ENCODE measurements at regions not wholly inside any gene's neighbourhood (a gene's known extent, or its start where the extent isn't known, plus 50 kb on each side); places are given as distances from the start of the nearest gene placed in this dataset.
"Not testable (repeated sequence)": the region's sequence is repeated elsewhere in the genome, so short reads cannot be mapped to it uniquely, and the experiment has no call there.

DNA sequence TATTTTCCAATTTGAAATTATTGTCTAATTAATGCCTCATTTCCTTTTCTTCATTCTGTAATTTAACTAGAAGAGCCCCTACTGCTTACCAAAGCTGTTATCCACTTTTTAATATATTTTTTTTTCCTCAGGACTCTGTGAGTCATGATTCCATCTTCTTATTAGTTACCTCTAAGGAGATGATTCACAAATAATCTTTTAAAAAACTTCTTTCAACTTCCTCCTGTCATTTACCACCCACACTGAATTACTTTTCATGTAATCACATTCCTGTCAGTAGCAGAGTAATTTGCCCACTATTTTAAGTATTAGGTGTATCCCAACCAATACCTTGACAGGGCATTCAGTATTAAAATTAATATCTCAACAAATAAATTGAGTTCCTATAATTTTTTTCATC lies 470.9 kb upstream of the ADGRL3 start:
- H3K36me3 Mint-ChIP-seq (ENCODE audit: unreplicated experiment), result no peaks in the 10 kb centered on the region
- no peak overlapping the region for H3K27ac Mint-ChIP-seq (ENCODE audit: unreplicated experiment)
- H3K9me3 Mint-ChIP-seq (ENCODE audit: unreplicated experiment), result peaks cover 16% of the 10 kb centered on the region
- H3K27me3 Mint-ChIP-seq (ENCODE audit: unreplicated experiment), result no peaks in the 10 kb centered on the region
- no peak overlapping the region for H3K4me3 Mint-ChIP-seq (ENCODE audit: unreplicated experiment)
- DNase-seq (ENCODE audit: extremely low spot score, unreplicated experiment), result no peak
- peaks cover 14% of the 10 kb centered on the region for H3K4me1 Mint-ChIP-seq (ENCODE audit: unreplicated experiment)
- TF ChIP-seq, protein P1, sequence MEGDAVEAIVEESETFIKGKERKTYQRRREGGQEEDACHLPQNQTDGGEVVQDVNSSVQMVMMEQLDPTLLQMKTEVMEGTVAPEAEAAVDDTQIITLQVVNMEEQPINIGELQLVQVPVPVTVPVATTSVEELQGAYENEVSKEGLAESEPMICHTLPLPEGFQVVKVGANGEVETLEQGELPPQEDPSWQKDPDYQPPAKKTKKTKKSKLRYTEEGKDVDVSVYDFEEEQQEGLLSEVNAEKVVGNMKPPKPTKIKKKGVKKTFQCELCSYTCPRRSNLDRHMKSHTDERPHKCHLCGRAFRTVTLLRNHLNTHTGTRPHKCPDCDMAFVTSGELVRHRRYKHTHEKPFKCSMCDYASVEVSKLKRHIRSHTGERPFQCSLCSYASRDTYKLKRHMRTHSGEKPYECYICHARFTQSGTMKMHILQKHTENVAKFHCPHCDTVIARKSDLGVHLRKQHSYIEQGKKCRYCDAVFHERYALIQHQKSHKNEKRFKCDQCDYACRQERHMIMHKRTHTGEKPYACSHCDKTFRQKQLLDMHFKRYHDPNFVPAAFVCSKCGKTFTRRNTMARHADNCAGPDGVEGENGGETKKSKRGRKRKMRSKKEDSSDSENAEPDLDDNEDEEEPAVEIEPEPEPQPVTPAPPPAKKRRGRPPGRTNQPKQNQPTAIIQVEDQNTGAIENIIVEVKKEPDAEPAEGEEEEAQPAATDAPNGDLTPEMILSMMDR (IDR thresholded peaks at IDR 0.05), result no peak

DNA sequence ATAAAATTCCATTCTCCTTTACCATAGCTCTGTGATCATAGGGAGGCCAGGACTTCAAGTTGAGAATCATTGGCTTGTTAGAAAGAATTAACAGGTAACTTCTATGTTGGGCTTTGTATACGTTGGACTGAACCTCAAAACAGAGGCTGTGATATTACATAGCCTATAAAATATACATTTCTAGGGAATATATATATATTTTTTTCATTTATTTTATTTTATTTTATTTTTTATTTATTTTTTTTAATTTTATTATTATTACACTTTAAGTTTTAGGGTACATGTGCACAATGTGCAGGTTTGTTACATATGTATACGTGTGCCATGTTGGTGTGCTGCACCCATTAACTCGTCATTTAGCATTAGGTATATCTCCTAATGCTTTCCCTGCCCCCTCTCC lies 470.4 kb upstream of the ADGRL3 start:
- not testable (repeated sequence) for H3K4me1 Mint-ChIP-seq (ENCODE audit: unreplicated experiment); DNase-seq (ENCODE audit: extremely low spot score, unreplicated experiment); H3K27me3 Mint-ChIP-seq (ENCODE audit: unreplicated experiment); H3K27ac Mint-ChIP-seq (ENCODE audit: unreplicated experiment); H3K36me3 Mint-ChIP-seq (ENCODE audit: unreplicated experiment); H3K4me3 Mint-ChIP-seq (ENCODE audit: unreplicated experiment)
- H3K9me3 Mint-ChIP-seq (ENCODE audit: unreplicated experiment), result peaks cover 20% of the 10 kb centered on the region

DNA sequence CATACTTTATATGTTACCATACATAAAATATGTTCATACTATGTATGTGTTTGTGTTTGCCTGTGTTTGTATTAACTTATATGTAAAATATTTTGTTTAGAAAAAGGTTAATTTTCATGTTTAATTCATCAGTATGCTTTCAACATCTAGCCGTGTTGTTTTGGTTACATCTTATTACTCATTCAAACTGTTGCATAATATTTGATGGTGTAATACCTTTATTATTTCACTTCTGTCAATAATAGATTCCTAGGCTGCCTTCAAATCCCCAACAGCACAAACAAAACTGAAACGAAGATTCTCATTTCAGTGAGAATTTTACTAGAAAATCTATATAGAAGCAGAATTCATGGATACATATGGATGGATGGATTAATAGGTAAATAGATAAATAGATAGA lies 462.3 kb upstream of the ADGRL3 start:
- Mint-ChIP-seq H3K4me3 (ENCODE audit: unreplicated experiment) (no peak overlapping the region), H3K36me3 (ENCODE audit: unreplicated experiment) (no peaks in the 10 kb centered on the region), H3K27ac (ENCODE audit: unreplicated experiment) (no peak overlapping the region), H3K27me3 (ENCODE audit: unreplicated experiment) (no peaks in the 10 kb centered on the region), H3K9me3 (ENCODE audit: unreplicated experiment) (peaks cover 16% of the 10 kb centered on the region), H3K4me1 (ENCODE audit: unreplicated experiment) (peaks cover 5% of the 10 kb centered on the region)
- TF ChIP-seq, protein P1 (IDR thresholded peaks at IDR 0.05), result no peak
- DNase-seq (ENCODE audit: extremely low spot score, unreplicated experiment), result no peak

DNA sequence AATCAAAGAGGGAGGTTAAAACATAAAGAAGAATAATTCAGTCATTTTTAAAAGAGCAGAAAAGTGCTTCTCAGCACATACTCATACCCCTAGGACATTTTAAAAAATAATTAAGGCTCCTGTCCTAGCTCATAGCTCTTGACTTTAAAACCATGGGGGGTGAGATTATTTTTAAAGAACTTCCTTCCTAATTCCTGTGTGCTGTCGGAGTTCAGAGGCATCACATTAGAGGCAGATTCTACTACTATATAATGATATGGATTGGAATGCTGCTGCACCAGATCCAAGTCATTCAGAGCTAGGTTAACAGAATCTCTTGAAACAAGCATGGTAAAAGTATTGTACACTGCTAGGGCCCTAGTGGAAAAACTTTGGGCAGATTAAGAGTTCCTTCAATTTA lies 456.5 kb upstream of the ADGRL3 start:
- DNase-seq (ENCODE audit: extremely low spot score, unreplicated experiment), result no peak
- Mint-ChIP-seq H3K36me3 (ENCODE audit: unreplicated experiment) (no peaks in the 10 kb centered on the region), H3K27ac (ENCODE audit: unreplicated experiment) (no peak overlapping the region), H3K4me3 (ENCODE audit: unreplicated experiment) (no peak overlapping the region), H3K27me3 (ENCODE audit: unreplicated experiment) (no peaks in the 10 kb centered on the region), H3K4me1 (ENCODE audit: unreplicated experiment) (peaks cover 20% of the 10 kb centered on the region), H3K9me3 (ENCODE audit: unreplicated experiment) (no peaks in the 10 kb centered on the region)
- TF ChIP-seq, protein P1 (IDR thresholded peaks at IDR 0.05), result no peak

DNA sequence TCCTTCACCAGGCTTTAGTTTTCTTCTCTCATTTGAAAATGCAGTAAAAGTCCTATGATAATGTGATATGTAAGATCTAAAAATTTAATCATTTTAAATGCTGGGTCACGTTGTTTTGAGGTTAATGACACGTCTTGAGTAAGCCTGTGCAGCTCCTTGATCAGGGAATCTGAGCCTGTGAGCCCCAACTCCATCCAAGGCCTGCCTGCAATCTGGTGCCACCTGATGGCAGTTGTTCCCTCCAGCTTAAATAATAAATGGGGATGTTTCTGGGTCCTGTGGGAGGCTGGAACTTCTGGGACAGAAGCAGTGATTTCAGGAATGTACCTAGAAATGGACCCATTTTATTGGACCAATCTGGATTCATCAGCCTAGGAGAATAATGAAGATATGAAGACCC lies 455.4 kb upstream of the ADGRL3 start:
- no peaks in the 10 kb centered on the region for H3K9me3 Mint-ChIP-seq (ENCODE audit: unreplicated experiment)
- TF ChIP-seq, protein P1 (IDR thresholded peaks at IDR 0.05), result peak; percentile 11
- H3K36me3 Mint-ChIP-seq (ENCODE audit: unreplicated experiment), result no peaks in the 10 kb centered on the region
- H3K4me3 Mint-ChIP-seq (ENCODE audit: unreplicated experiment), result no peak overlapping the region
- no peak for DNase-seq (ENCODE audit: extremely low spot score, unreplicated experiment)
- H3K27ac Mint-ChIP-seq (ENCODE audit: unreplicated experiment), result no peak overlapping the region
- H3K4me1 Mint-ChIP-seq (ENCODE audit: unreplicated experiment), result peaks cover 20% of the 10 kb centered on the region
- no peaks in the 10 kb centered on the region for H3K27me3 Mint-ChIP-seq (ENCODE audit: unreplicated experiment)
